ENCODE measurements at regions not wholly inside any gene's neighbourhood (a gene's known extent, or its start where the extent isn't known, plus 50 kb on each side); places are given as distances from the start of the nearest gene placed in this dataset.

DNA sequence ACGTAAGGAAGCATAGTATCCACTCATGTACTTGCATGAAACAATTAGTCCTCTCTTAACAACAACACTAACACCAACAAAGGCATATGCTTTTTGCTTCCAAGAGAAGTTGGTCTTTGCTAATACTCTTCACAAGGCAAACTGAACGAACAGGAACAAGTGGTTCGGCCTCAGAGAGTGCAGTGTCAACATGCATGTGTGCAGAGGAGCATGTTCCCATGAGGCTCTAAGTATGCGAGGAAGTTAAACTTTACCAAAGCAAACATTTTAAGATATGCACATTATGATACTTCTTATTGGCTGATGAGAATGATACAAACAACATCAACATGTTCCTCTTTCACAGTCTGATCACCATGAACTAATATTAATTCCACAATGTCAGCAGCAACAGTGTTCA is 285.3 kb upstream of the IRX5 start:
- H3K27ac ChIP-seq, result no peak overlapping the region
- no peak overlapping the region for H3K4me3 ChIP-seq (ENCODE audit: low read depth, low read length)
- H3K9ac ChIP-seq, result no peak overlapping the region
- TF ChIP-seq, protein P1, sequence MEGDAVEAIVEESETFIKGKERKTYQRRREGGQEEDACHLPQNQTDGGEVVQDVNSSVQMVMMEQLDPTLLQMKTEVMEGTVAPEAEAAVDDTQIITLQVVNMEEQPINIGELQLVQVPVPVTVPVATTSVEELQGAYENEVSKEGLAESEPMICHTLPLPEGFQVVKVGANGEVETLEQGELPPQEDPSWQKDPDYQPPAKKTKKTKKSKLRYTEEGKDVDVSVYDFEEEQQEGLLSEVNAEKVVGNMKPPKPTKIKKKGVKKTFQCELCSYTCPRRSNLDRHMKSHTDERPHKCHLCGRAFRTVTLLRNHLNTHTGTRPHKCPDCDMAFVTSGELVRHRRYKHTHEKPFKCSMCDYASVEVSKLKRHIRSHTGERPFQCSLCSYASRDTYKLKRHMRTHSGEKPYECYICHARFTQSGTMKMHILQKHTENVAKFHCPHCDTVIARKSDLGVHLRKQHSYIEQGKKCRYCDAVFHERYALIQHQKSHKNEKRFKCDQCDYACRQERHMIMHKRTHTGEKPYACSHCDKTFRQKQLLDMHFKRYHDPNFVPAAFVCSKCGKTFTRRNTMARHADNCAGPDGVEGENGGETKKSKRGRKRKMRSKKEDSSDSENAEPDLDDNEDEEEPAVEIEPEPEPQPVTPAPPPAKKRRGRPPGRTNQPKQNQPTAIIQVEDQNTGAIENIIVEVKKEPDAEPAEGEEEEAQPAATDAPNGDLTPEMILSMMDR (IDR thresholded peaks at IDR 0.05), result no peak
- no peak overlapping the region for H2AFZ ChIP-seq
- H3K4me2 ChIP-seq (ENCODE audit: low read length), result no peak overlapping the region
- H3K4me1 ChIP-seq, result no peaks in the 10 kb centered on the region
- no peaks in the 10 kb centered on the region for H3K36me3 ChIP-seq (ENCODE audit: control insufficient read depth, insufficient read depth, low read length)
- H3K27me3 ChIP-seq (ENCODE audit: control insufficient read depth, insufficient read depth, low read length), result no peaks in the 10 kb centered on the region
- H3K79me2 ChIP-seq, result no peaks in the 10 kb centered on the region
- no peaks in the 10 kb centered on the region for H3K9me3 ChIP-seq (ENCODE audit: control insufficient read depth, low read length)

GRCh38 chr16:54636221-54636793 is 294.4 kb upstream of the IRX5 start:
- H3K27ac ChIP-seq, result no peak overlapping the region

GRCh38 chr16:54633943-54634362 is 296.7 kb upstream of the IRX5 start:
- no peaks in the 10 kb centered on the region for H3K27me3 ChIP-seq (ENCODE audit: control insufficient read depth, insufficient read depth, low read length)
- no peak overlapping the region for H3K4me2 ChIP-seq (ENCODE audit: low read length)
- H3K27ac ChIP-seq, result no peak overlapping the region
- no peak overlapping the region for H3K9ac ChIP-seq
- H3K4me3 ChIP-seq (ENCODE audit: low read depth, low read length), result no peak overlapping the region
- no peak overlapping the region for H2AFZ ChIP-seq
- H3K4me1 ChIP-seq, result no peaks in the 10 kb centered on the region
- no peaks in the 10 kb centered on the region for H3K79me2 ChIP-seq
- no peaks in the 10 kb centered on the region for H3K9me3 ChIP-seq (ENCODE audit: control insufficient read depth, low read length)
- H3K36me3 ChIP-seq (ENCODE audit: control insufficient read depth, insufficient read depth, low read length), result no peaks in the 10 kb centered on the region
- TF ChIP-seq, protein P1 (IDR thresholded peaks at IDR 0.05), result no peak

More at GRCh38 chr16:54636221-54636793, 294.4 kb upstream of the IRX5 start:
- Histone ChIP-seq H3K4me3 (ENCODE audit: low read depth, low read length) (no peak overlapping the region), H2AFZ (no peak overlapping the region), H3K9ac (no peak overlapping the region), H3K36me3 (ENCODE audit: control insufficient read depth, insufficient read depth, low read length) (no peaks in the 10 kb centered on the region), H3K79me2 (no peaks in the 10 kb centered on the region), H3K4me2 (ENCODE audit: low read length) (no peak overlapping the region), H3K9me3 (ENCODE audit: control insufficient read depth, low read length) (no peaks in the 10 kb centered on the region), H3K4me1 (no peaks in the 10 kb centered on the region), H3K27me3 (ENCODE audit: control insufficient read depth, insufficient read depth, low read length) (no peaks in the 10 kb centered on the region)
- TF ChIP-seq, protein P1 (IDR thresholded peaks at IDR 0.05), result no peak

DNA sequence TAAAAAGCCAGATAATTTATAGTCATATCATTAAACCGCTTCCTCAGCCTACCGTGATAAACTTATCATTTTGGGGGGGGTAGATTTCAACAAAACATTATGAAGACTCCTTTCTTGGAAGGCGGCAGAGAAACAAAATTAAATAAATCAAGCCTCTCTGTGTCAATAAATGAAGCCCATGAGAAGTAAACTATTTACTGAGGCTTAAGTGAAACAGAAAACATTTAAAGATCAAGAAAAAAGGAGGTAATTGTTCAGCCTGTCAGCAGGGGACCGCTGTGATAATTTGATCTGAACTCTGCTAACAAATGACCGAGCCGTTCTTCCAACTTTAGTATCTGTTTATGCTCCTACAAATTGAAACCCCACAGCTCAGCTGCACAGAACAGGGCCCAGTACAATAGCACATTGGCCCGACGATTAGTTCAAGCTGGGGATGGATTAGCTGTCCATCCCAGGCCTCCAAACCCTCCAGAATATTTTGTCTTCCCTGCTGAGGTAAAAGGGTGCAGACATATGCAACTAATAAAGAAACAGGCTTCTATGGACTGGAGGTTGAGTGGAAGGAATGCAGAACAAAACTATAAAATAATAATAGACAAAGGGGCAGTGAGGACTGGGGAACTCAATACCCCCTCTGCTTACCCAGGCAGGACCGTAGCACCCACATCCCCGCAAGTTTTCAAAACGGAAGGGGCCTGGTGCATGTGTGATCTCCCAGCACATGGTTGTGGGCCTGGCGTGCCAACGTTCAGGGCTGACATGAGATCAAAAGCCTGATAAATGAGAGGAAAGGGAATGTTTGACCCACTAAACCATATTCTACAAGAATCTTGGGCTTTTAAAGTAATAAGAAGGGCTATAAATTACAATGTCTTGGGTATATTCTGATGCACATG is 298.1 kb upstream of the IRX5 start:
- H3K9me3 ChIP-seq (ENCODE audit: control insufficient read depth, low read length), result no peaks in the 10 kb centered on the region
- no peak overlapping the region for H3K9ac ChIP-seq
- no peak overlapping the region for H2AFZ ChIP-seq
- H3K4me1 ChIP-seq, result no peaks in the 10 kb centered on the region
- H3K27ac ChIP-seq, result no peak overlapping the region
- no peaks in the 10 kb centered on the region for H3K79me2 ChIP-seq
- H3K4me3 ChIP-seq (ENCODE audit: low read depth, low read length), result no peak overlapping the region
- TF ChIP-seq, protein P1 (IDR thresholded peaks at IDR 0.05), result no peak
- H3K36me3 ChIP-seq (ENCODE audit: control insufficient read depth, insufficient read depth, low read length), result no peaks in the 10 kb centered on the region
- no peak overlapping the region for H3K4me2 ChIP-seq (ENCODE audit: low read length)
- no peaks in the 10 kb centered on the region for H3K27me3 ChIP-seq (ENCODE audit: control insufficient read depth, insufficient read depth, low read length)
